ENCODE measurements at regions not wholly inside any gene's neighbourhood (a gene's known extent, or its start where the extent isn't known, plus 50 kb on each side); places are given as distances from the start of the nearest gene placed in this dataset.

DNA sequence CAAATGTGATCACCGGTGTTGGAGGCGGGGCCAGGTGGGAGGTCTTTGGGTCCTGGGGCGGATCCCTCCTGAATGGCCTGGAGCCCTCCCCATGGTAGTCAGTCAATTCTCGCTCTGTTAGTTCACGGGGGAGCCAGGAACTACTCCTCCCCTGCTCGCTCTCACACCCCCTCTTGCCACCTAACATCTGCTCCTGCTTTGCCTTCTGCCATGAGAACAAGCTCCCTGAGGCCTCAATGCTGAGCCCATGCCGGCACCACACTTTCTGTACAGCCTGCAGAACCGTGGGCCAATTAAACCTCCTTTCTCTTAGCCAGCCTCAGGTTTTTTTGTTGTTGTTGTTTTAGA is 135.7 kb downstream of the SHANK2 start:
- TF ChIP-seq, protein P1, sequence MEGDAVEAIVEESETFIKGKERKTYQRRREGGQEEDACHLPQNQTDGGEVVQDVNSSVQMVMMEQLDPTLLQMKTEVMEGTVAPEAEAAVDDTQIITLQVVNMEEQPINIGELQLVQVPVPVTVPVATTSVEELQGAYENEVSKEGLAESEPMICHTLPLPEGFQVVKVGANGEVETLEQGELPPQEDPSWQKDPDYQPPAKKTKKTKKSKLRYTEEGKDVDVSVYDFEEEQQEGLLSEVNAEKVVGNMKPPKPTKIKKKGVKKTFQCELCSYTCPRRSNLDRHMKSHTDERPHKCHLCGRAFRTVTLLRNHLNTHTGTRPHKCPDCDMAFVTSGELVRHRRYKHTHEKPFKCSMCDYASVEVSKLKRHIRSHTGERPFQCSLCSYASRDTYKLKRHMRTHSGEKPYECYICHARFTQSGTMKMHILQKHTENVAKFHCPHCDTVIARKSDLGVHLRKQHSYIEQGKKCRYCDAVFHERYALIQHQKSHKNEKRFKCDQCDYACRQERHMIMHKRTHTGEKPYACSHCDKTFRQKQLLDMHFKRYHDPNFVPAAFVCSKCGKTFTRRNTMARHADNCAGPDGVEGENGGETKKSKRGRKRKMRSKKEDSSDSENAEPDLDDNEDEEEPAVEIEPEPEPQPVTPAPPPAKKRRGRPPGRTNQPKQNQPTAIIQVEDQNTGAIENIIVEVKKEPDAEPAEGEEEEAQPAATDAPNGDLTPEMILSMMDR (IDR thresholded peaks at IDR 0.05; ENCODE audit: low read depth, low read length) = no peak
- TF ChIP-seq MYC (IDR thresholded peaks at IDR 0.05; ENCODE audit: low read depth, low read length) (no peak), POLR2A (IDR thresholded peaks at IDR 0.05; ENCODE audit: extremely low read depth, insufficient read length) (no peak)

Measured in NB4 (cell line).